CD4-positive, alpha-beta T cell treated with Interleukin-2 at 100 ng/mL for 4 hours (primary cell): ENCODE measurements at regions not wholly inside any gene's neighbourhood (a gene's known extent, or its start where the extent isn't known, plus 50 kb on each side); places are given as distances from the start of the nearest gene placed in this dataset.
"Not testable (repeated sequence)": the region's sequence is repeated elsewhere in the genome, so short reads cannot be mapped to it uniquely, and the experiment has no call there.

ENCODE experiments used
- DNase-seq: peaks from one replicate; pipeline ENCODE4 v3.0.0-alpha.2; 2020; ENCODE audit warnings: low spot score

- DNase-seq: no peak
Observed at GRCh38 chr16:6852643-6853225, 479.9 kb upstream of the RBFOX1 start.

- no peak for DNase-seq
Observed at GRCh38 chr16:6846452-6846851, 486.2 kb upstream of the RBFOX1 start.

- DNase-seq: no peak
Observed at GRCh38 chr16:6841392-6841791, 491.3 kb upstream of the RBFOX1 start.

GRCh38 chr16:6837722-6838121, 494.9 kb upstream of the RBFOX1 start:
- no peak for DNase-seq

- DNase-seq: no peak
Observed at GRCh38 chr16:6836766-6837165, 495.9 kb upstream of the RBFOX1 start.

GRCh38 chr16:6835941-6836340, 496.7 kb upstream of the RBFOX1 start:
- no peak for DNase-seq

- DNase-seq: no peak
Observed at GRCh38 chr16:6835516-6835915, 497.1 kb upstream of the RBFOX1 start.

GRCh38 chr16:6828690-6829089, 504.0 kb upstream of the RBFOX1 start:
- no peak for DNase-seq

- no peak for DNase-seq
Observed at GRCh38 chr16:6827931-6828330, 504.7 kb upstream of the RBFOX1 start.

- no peak for DNase-seq
Observed at GRCh38 chr16:6827267-6827666, 505.4 kb upstream of the RBFOX1 start.

GRCh38 chr16:6822041-6822440, 510.6 kb upstream of the RBFOX1 start:
- DNase-seq: no peak

GRCh38 chr16:6804461-6804860, 528.2 kb upstream of the RBFOX1 start:
- no peak for DNase-seq

GRCh38 chr16:6803176-6803575, 529.5 kb upstream of the RBFOX1 start:
- DNase-seq: no peak

GRCh38 chr16:6797223-6797622, 535.4 kb upstream of the RBFOX1 start:
- DNase-seq: no peak

GRCh38 chr16:6777624-6778023, 555.0 kb upstream of the RBFOX1 start:
- no peak for DNase-seq

GRCh38 chr16:6775712-6776111, 556.9 kb upstream of the RBFOX1 start:
- DNase-seq: no peak

GRCh38 chr16:6771956-6772355, 560.7 kb upstream of the RBFOX1 start:
- no peak for DNase-seq

- DNase-seq: no peak
Observed at GRCh38 chr16:6753553-6753952, 579.1 kb upstream of the RBFOX1 start.

- no peak for DNase-seq
Observed at GRCh38 chr16:6751191-6751590, 581.5 kb upstream of the RBFOX1 start.

GRCh38 chr16:6749698-6750097, 582.9 kb upstream of the RBFOX1 start:
- DNase-seq: no peak

- not testable (repeated sequence) for DNase-seq
Observed at GRCh38 chr16:6736302-6736701, 596.3 kb upstream of the RBFOX1 start.

- no peak for DNase-seq
Observed at GRCh38 chr16:6735631-6736030, 597.0 kb upstream of the RBFOX1 start.

GRCh38 chr16:6732166-6732565, 600.5 kb upstream of the RBFOX1 start:
- no peak for DNase-seq

- no peak for DNase-seq
Observed at GRCh38 chr16:6728381-6728780, 604.3 kb upstream of the RBFOX1 start.

- no peak for DNase-seq
Observed at GRCh38 chr16:6726621-6727020, 606.0 kb upstream of the RBFOX1 start.
